NB4 (cell line): ENCODE measurements at regions not wholly inside any gene's neighbourhood (a gene's known extent, or its start where the extent isn't known, plus 50 kb on each side); places are given as distances from the start of the nearest gene placed in this dataset.

Experiments
- CTCF ChIP-seq: IDR thresholded peaks from one replicate; pipeline ENCODE4 v1.5.1; 2012; ENCODE audit warnings: low read depth, low read length
- MAX ChIP-seq: IDR thresholded peaks from 2 replicates; pipeline ENCODE4 v1.6.1; 2011; ENCODE audit warnings: low read depth, low read length
- MYC ChIP-seq: IDR thresholded peaks from 2 replicates; pipeline ENCODE4 v1.6.1; 2011; ENCODE audit warnings: low read depth, low read length
- POLR2A ChIP-seq: IDR thresholded peaks from 2 replicates; pipeline ENCODE4 v1.6.1; 2011; ENCODE audit warnings: mild to moderate bottlenecking; ENCODE audit not compliant: insufficient read length; ENCODE audit errors: extremely low read depth

DNA sequence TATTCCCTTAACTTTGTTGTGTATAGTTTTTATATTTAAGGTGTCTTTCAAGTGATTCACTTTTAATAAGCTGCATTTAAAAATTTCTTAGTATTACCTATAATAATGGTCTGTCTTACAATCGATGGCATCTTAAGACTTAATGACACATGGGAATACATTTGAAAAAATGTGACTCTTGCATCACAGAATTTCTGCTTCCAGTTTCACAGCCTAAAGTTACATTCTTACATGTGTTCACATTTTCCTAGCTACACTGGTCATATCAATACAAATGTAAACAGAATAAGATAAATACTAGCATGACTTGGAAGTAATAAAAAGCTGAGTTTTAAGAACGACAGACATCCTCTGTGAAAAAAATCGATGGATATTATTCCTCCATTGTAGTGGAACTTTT, 1597.1 kb upstream of the MIR17HG start:
- no peak for TF ChIP-seq CTCF
- no peak for TF ChIP-seq POLR2A
- TF ChIP-seq MAX = no peak
- TF ChIP-seq MYC = no peak
